NCI-H2227 treated with DMSO at 0.1 percent for 48 hours (cell line): ENCODE measurements at regions not wholly inside any gene's neighbourhood (a gene's known extent, or its start where the extent isn't known, plus 50 kb on each side); places are given as distances from the start of the nearest gene placed in this dataset.

Source experiments
- DNase-seq: peaks from one replicate; lab custom pipeline; 2025; lab: John Stamatoyannopoulos, UW

- DNase-seq = no peak
These were observed 286.3 kb downstream of the CDH26 start for GRCh38 chr20:60244373-60245146.

GRCh38 chr20:60246751-60247150 is 288.5 kb downstream of the CDH26 start:
- no peak for DNase-seq

- DNase-seq = no peak
These were observed 291.2 kb downstream of the CDH26 start for GRCh38 chr20:60249436-60249835.

- DNase-seq = no peak
These were observed 292.0 kb downstream of the CDH26 start for GRCh38 chr20:60250251-60250650.

- DNase-seq = no peak
These were observed 294.6 kb downstream of the CDH26 start for GRCh38 chr20:60252866-60253265.

- DNase-seq = no peak
These were observed 295.2 kb downstream of the CDH26 start for GRCh38 chr20:60253471-60253870.

GRCh38 chr20:60254901-60255411 is 296.7 kb downstream of the CDH26 start:
- no peak for DNase-seq

GRCh38 chr20:60255415-60255814 is 297.2 kb downstream of the CDH26 start:
- no peak for DNase-seq

- DNase-seq = no peak
These were observed 297.6 kb downstream of the CDH26 start for GRCh38 chr20:60255866-60256265.

- no peak for DNase-seq
These were observed 298.6 kb downstream of the CDH26 start for GRCh38 chr20:60256811-60257210.

- no peak for DNase-seq
These were observed 299.4 kb downstream of the CDH26 start for GRCh38 chr20:60257671-60258070.

GRCh38 chr20:60258255-60258863 is 300.1 kb downstream of the CDH26 start:
- DNase-seq = no peak

- no peak for DNase-seq
These were observed 303.1 kb downstream of the CDH26 start for GRCh38 chr20:60261333-60261732.

GRCh38 chr20:60262967-60263603 is 304.9 kb downstream of the CDH26 start:
- DNase-seq = no peak

GRCh38 chr20:60263725-60264709 is 305.8 kb downstream of the CDH26 start:
- DNase-seq = no peak

- no peak for DNase-seq
These were observed 308.1 kb downstream of the CDH26 start for GRCh38 chr20:60266177-60266823.

- no peak for DNase-seq
These were observed 310.3 kb downstream of the CDH26 start for GRCh38 chr20:60268491-60268890.

- DNase-seq = no peak
These were observed 311.4 kb downstream of the CDH26 start for GRCh38 chr20:60269573-60270162.

GRCh38 chr20:60270341-60270740 is 312.1 kb downstream of the CDH26 start:
- DNase-seq = no peak

GRCh38 chr20:60271597-60271996 is 313.4 kb downstream of the CDH26 start:
- DNase-seq = no peak

- DNase-seq = no peak
These were observed 314.6 kb downstream of the CDH26 start for GRCh38 chr20:60272790-60273189.
